Stimulated activated naive CD8-positive, alpha-beta T cell treated with anti-CD3 and anti-CD28 coated beads, Interleukin-15, amount 100 ng/mL, for 72 hours (primary cell): ENCODE measurements at regions not wholly inside any gene's neighbourhood (a gene's known extent, or its start where the extent isn't known, plus 50 kb on each side); places are given as distances from the start of the nearest gene placed in this dataset.
A peak's percentile ranks its signal among the peaks of the same experiment; 100 is the strongest.

ENCODE experiments used
- ATAC-seq: fragments of 150-1000 bp; cut with Tn5 transposase; 2 replicates; pipeline ENCODE4 v1.10.0; 2021; ENCODE audit warnings: mild to moderate bottlenecking, moderate library complexity
- DNase-seq, 2 donors: peaks; one replicate each; pipeline ENCODE4 v3.0.0; 2021 to 2022
- H3K27ac Mint-ChIP-seq, 2 donors: one replicate each; pipeline ENCODE4 v1.8.0; 2022; ENCODE audit warnings: mild to moderate bottlenecking in 2 of 2, mixed read lengths in 2 of 2, moderate library complexity in 2 of 2
- H3K27me3 Mint-ChIP-seq: one replicate; pipeline ENCODE4 v1.8.0; 2022; ENCODE audit warnings: mixed read lengths
- H3K4me1 Mint-ChIP-seq: one replicate; pipeline ENCODE4 v1.8.0; 2022; ENCODE audit warnings: mild to moderate bottlenecking, mixed read lengths
- H3K4me3 Mint-ChIP-seq, 2 donors: one replicate each; pipeline ENCODE4 v1.8.0; 2022; ENCODE audit warnings: mild to moderate bottlenecking in 2 of 2, mixed read lengths in 2 of 2, moderate library complexity in 1 of 2
- H3K9me3 Mint-ChIP-seq, 2 donors: one replicate each; pipeline ENCODE4 v1.8.0; 2022; ENCODE audit warnings: mixed read lengths in 2 of 2

DNA sequence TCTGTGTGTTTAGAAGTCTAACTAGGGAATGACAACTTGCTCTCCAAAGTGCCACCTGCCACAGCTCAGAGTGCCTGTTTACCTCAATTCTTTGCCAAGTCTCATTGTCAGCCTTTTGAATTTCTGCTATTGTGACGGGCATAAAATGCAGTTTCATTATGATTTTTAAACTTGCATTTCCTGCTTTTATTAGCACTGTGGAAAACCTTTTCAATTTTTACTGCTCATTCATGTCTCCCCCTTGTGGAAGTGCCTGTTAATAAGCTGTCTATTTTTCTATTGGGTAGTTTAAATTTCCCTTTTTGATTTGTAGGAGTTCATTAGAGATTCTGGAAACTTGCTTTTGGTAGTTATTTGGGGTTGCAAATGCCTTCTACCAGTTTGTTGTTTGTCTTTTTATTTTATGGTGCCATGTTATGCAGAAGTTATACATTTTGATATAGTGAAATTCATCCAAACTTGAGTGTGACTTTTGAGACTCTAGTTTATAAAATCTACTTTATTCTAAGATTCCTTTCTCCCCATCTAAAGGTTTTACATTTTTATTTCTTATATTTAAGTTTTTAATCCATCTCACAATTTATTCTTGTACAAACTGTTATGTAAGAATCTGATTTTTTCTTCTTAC lies 53.9 kb upstream of the FRMD4B start:
- peaks cover 13% of the 10 kb centered on the region for H3K27me3 Mint-ChIP-seq
- H3K4me1 Mint-ChIP-seq = peaks cover 47% of the 10 kb centered on the region
- no peaks in the 10 kb centered on the region for H3K9me3 Mint-ChIP-seq
- H3K4me3 Mint-ChIP-seq = peak overlapping the region in 1 of 2 donors; percentile 45
- no peak for ATAC-seq
- H3K27ac Mint-ChIP-seq = no peak overlapping the region
- DNase-seq = no peak

DNA sequence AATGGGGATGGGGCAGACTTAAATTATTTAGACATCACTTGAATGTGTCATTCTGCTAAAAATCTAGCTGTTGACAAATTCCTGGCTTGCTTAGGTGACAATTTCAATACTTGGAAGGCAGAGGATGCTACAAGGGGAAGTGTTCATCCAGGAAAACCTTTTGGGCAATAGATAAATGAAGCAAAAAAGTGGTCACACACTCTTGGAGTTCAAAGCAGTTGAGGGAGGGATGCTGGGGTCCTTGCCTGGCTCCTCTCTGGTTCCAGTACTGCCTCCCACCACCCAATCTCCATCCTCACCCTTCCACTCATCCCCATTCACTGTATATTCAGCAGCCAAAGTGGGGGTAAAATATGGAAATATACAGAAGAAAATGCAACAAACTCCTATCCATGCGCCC lies 52.6 kb upstream of the FRMD4B start:
- H3K9me3 Mint-ChIP-seq = no peaks in the 10 kb centered on the region

GRCh38 chr3:69435274-69436265 lies 49.7 kb upstream of the FRMD4B start:
- Mint-ChIP-seq H3K4me3 (peak overlapping the region in 1 of 2 donors; percentile 50), H3K4me1 (peaks cover 38% of the 10 kb centered on the region), H3K27ac (peak overlapping the region in 1 of 2 donors; percentile 59), H3K9me3 (no peaks in the 10 kb centered on the region), H3K27me3 (peaks cover 21% of the 10 kb centered on the region)
- ATAC-seq = peak; percentile 80
- no peak for DNase-seq

More for the DNA sequence above, 52.6 kb upstream of the FRMD4B start:
- DNase-seq (no peak), ATAC-seq (no peak)
- H3K27me3 Mint-ChIP-seq = peaks cover 15% of the 10 kb centered on the region
- H3K27ac Mint-ChIP-seq = no peak overlapping the region
- H3K4me1 Mint-ChIP-seq = peaks cover 48% of the 10 kb centered on the region
- H3K4me3 Mint-ChIP-seq = no peak overlapping the region
